Chondrocyte (in vitro differentiated cells): ENCODE measurements at regions not wholly inside any gene's neighbourhood (a gene's known extent, or its start where the extent isn't known, plus 50 kb on each side); places are given as distances from the start of the nearest gene placed in this dataset.

Experiments used
- DNase-seq: peaks from one replicate; pipeline ENCODE4 v3.0.0; 2021; ENCODE audit warnings: mixed read lengths, low spot score
- H3K27ac Mint-ChIP-seq: one replicate; pipeline ENCODE4 v1.8.0; 2021; ENCODE audit warnings: mild to moderate bottlenecking, moderate library complexity, mixed read lengths; ENCODE audit not compliant: unreplicated experiment
- H3K27me3 Mint-ChIP-seq: 2 replicates; pipeline ENCODE4 v1.8.0; 2021; ENCODE audit warnings: low read depth, mixed read lengths
- H3K36me3 Mint-ChIP-seq: 2 replicates; pipeline ENCODE4 v1.8.0; 2021; ENCODE audit warnings: low read depth, mixed read lengths
- H3K4me1 Mint-ChIP-seq: 2 replicates; pipeline ENCODE4 v1.8.0; 2021; ENCODE audit warnings: low read depth, mild to moderate bottlenecking, mixed read lengths
- H3K4me3 Mint-ChIP-seq: one replicate; pipeline ENCODE4 v1.8.0; 2021; ENCODE audit warnings: mild to moderate bottlenecking, moderate library complexity, mixed read lengths; ENCODE audit not compliant: unreplicated experiment
- H3K9me3 Mint-ChIP-seq: 2 replicates; pipeline ENCODE4 v1.8.0; 2021; ENCODE audit warnings: low read depth, mixed read lengths
- TF ChIP-seq, protein P1 (sequence below): fragments of 200-600 bp; sonication (generic); IDR thresholded peaks from 2 replicates; pipeline ENCODE4 v1.5.0; 2021; ENCODE audit warnings: antibody characterized with exemption, mild to moderate bottlenecking, moderate library complexity

DNA sequence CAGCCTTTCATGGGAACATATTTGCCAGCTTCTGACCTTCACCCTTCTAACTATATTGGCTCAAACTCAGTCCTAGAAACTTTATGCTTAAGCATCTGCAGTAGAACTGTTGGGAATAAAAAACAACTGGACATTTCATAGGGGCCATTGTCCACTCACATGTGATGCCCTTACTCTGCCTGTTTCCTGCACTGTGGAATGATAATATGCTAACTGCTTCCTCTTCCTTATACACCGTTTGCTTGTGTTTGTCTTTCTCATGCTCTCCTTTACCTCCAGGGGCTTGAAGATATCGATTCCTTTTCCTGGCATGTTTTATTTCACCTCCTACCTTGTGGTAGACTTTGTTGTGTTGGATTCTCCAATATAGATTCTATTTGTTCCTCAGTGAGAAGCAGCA is 333.0 kb upstream of the DDI1 start:
- H3K27ac Mint-ChIP-seq: no peak overlapping the region
- H3K4me3 Mint-ChIP-seq: no peak overlapping the region
- H3K4me1 Mint-ChIP-seq: peaks cover 16% of the 10 kb centered on the region
- H3K27me3 Mint-ChIP-seq: peaks cover 5% of the 10 kb centered on the region
- no peaks in the 10 kb centered on the region for H3K9me3 Mint-ChIP-seq
- DNase-seq: no peak
- no peaks in the 10 kb centered on the region for H3K36me3 Mint-ChIP-seq
- TF ChIP-seq, protein P1, sequence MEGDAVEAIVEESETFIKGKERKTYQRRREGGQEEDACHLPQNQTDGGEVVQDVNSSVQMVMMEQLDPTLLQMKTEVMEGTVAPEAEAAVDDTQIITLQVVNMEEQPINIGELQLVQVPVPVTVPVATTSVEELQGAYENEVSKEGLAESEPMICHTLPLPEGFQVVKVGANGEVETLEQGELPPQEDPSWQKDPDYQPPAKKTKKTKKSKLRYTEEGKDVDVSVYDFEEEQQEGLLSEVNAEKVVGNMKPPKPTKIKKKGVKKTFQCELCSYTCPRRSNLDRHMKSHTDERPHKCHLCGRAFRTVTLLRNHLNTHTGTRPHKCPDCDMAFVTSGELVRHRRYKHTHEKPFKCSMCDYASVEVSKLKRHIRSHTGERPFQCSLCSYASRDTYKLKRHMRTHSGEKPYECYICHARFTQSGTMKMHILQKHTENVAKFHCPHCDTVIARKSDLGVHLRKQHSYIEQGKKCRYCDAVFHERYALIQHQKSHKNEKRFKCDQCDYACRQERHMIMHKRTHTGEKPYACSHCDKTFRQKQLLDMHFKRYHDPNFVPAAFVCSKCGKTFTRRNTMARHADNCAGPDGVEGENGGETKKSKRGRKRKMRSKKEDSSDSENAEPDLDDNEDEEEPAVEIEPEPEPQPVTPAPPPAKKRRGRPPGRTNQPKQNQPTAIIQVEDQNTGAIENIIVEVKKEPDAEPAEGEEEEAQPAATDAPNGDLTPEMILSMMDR: no peak

DNA sequence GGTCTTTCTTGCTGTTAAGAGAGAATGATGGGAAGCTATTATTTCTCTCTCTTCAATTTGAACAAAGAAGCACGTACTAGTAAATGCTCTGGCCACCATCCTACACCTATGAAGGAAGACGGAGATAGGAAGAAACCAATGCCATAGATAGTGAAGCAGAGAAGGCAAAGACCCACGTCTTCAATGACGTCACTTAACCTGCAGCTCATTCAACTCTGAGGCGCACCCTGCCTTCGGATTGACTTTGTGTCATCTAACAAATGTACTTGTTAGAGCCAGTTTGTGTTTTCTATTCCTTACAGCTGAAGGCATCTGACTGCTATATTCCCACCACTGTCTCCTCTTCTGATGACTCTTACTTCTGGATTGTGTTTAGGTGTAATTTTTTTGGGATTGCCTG is 332.5 kb upstream of the DDI1 start:
- DNase-seq: no peak
- H3K36me3 Mint-ChIP-seq: no peaks in the 10 kb centered on the region
- TF ChIP-seq, protein P1: no peak
- H3K9me3 Mint-ChIP-seq: no peaks in the 10 kb centered on the region
- peaks cover 16% of the 10 kb centered on the region for H3K4me1 Mint-ChIP-seq
- peaks cover 5% of the 10 kb centered on the region for H3K27me3 Mint-ChIP-seq
- H3K27ac Mint-ChIP-seq: no peak overlapping the region
- H3K4me3 Mint-ChIP-seq: no peak overlapping the region

DNA sequence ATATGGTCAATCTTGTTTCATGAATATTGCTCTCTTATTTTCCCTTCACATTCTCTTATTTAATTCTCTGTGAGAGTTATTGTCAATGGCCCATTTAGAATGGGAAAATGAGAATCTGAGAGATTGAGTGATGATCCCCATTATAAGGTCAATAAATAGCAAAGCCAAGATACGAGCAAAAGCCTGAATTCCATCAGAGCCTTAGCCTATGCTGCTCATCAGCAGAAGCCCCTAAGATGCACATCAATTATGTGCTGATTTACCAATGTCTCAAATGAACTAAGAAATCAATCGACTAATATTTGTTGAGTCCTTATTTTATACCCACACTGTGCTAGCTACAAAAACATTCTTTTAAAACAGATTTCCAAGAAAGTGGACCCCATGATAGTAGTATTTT is 330.8 kb upstream of the DDI1 start:
- no peak overlapping the region for H3K4me3 Mint-ChIP-seq
- no peaks in the 10 kb centered on the region for H3K36me3 Mint-ChIP-seq
- no peak for DNase-seq
- peaks cover 5% of the 10 kb centered on the region for H3K4me1 Mint-ChIP-seq
- TF ChIP-seq, protein P1: no peak
- no peak overlapping the region for H3K27ac Mint-ChIP-seq
- H3K27me3 Mint-ChIP-seq: peaks cover 9% of the 10 kb centered on the region
- H3K9me3 Mint-ChIP-seq: no peaks in the 10 kb centered on the region

DNA sequence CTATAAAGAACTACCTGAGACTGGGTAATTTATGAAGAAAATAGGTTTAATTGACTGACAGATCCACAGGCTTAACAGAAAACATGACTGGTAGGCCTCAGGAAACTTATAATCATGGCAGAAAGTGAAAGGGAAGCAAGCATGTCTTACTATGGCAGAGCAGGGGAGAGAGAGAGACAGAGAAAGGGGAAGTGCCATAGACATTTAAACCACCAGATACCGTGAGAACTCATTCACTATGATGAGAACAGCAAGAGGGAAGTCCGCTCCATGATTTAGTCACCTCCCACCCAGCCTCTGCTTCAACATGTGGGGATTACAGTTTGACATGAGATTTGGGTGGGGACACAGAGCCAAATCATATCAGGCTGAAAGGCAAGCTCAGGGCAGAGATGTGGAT is 327.1 kb upstream of the DDI1 start:
- no peaks in the 10 kb centered on the region for H3K36me3 Mint-ChIP-seq
- no peak overlapping the region for H3K4me3 Mint-ChIP-seq
- H3K27ac Mint-ChIP-seq: no peak overlapping the region
- DNase-seq: no peak
- H3K4me1 Mint-ChIP-seq: peaks cover 3% of the 10 kb centered on the region
- H3K27me3 Mint-ChIP-seq: peaks cover 6% of the 10 kb centered on the region
- H3K9me3 Mint-ChIP-seq: no peaks in the 10 kb centered on the region
- TF ChIP-seq, protein P1: no peak

DNA sequence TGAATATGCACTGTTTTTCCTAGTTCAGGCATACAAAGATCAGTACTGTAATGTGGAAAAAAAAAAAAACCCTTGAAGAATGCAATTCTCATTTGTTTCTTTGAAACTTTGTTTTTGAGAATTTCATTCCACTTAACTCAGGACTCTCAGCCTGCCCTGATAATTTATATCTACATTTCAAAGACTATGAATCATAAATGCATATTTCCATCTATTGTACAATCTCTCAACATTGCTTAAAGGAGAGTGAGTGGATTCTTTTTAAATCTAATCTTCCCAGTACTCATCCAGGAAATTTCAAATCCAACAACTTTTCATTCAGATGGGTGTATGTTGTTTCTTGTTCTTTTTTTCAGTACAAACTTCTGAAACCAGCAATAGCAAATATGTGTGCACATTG is 322.2 kb upstream of the DDI1 start:
- TF ChIP-seq, protein P1: no peak
- H3K27ac Mint-ChIP-seq: no peak overlapping the region
- H3K36me3 Mint-ChIP-seq: peaks cover 2% of the 10 kb centered on the region
- peaks cover 5% of the 10 kb centered on the region for H3K27me3 Mint-ChIP-seq
- H3K4me3 Mint-ChIP-seq: no peak overlapping the region
- peaks cover 3% of the 10 kb centered on the region for H3K4me1 Mint-ChIP-seq
- peaks cover 10% of the 10 kb centered on the region for H3K9me3 Mint-ChIP-seq
- DNase-seq: no peak
